H1 (cell line): ENCODE measurements at regions not wholly inside any gene's neighbourhood (a gene's known extent, or its start where the extent isn't known, plus 50 kb on each side); places are given as distances from the start of the nearest gene placed in this dataset.

ENCODE experiments used
- CTCF ChIA-PET: fragments of 300-600 bp; sonication (Branson Sonifier 250); formaldehyde crosslinking; loops from one replicate; lab custom pipeline; 2021; ENCODE audit not compliant: partially characterized antibody; lab: Charles Lee
- POLR2A ChIA-PET: fragments of 300-600 bp; sonication (Branson Sonifier 250); formaldehyde crosslinking; loops from one replicate; lab custom pipeline; 2021; ENCODE audit warnings: inconsistent platforms; ENCODE audit not compliant: partially characterized antibody; lab: Charles Lee
- DNase-seq, 2 experiments: peaks; one replicate each; pipeline versions ENCODE4 v3.0.0 to v3.0.0-alpha.2; 2010 to 2022; ENCODE audit warnings: low spot score in 2 of 2, low read depth in 1 of 2, mixed read lengths in 1 of 2
- FAIRE-seq: peaks from 2 replicates; lab custom pipeline; 2011; peaks lifted over from hg19 to GRCh38; lab: Jason Lieb, UNC
- H2AFZ ChIP-seq: 2 replicates; pipeline ENCODE4 v1.8.1; 2012; ENCODE audit warnings: low read length, inconsistent platforms
- H2AK5ac ChIP-seq: 2 replicates; pipeline ENCODE4 v1.6.1; 2013; ENCODE audit warnings: low read depth, low read length
- H2BK120ac ChIP-seq: replicated peaks from 2 replicates; pipeline ENCODE3; 2013; ENCODE audit warnings: low read depth, low read length, inconsistent platforms
- H2BK12ac ChIP-seq: 2 replicates; pipeline ENCODE4 v1.6.1; 2013; ENCODE audit warnings: low read depth, low read length
- H2BK15ac ChIP-seq: 2 replicates; pipeline ENCODE4 v1.6.1; 2013; ENCODE audit warnings: low read length
- H2BK20ac ChIP-seq: 2 replicates; pipeline ENCODE4 v1.6.1; 2013; ENCODE audit warnings: low read length
- H2BK5ac ChIP-seq: 2 replicates; pipeline ENCODE4 v1.6.1; 2013; ENCODE audit warnings: low read depth, low read length
- H3K14ac ChIP-seq: 2 replicates; pipeline ENCODE4 v1.6.1; 2013; ENCODE audit warnings: inconsistent platforms; ENCODE audit not compliant: insufficient read length
- H3K18ac ChIP-seq: 2 replicates; pipeline ENCODE4 v1.6.1; 2013; ENCODE audit warnings: low read length; ENCODE audit errors: extremely low read depth
- H3K23ac ChIP-seq: 2 replicates; pipeline ENCODE4 v1.6.1; 2013; ENCODE audit warnings: inconsistent platforms; ENCODE audit not compliant: insufficient read length
- H3K23me2 ChIP-seq: 2 replicates; pipeline ENCODE4 v1.6.1; 2013; ENCODE audit warnings: low read depth, low read length
- H3K27ac ChIP-seq: 2 replicates; pipeline ENCODE4 v1.6.1; 2011; ENCODE audit warnings: low read depth, low read length, inconsistent platforms
- H3K27me3 ChIP-seq, 4 experiments: replicated peaks in 1 of 4; 1 replicate in 1 of 4; 2 replicates in 3 of 4; pipeline versions ENCODE4 v1.6.1 to v1.8.1; 2011 to 2013; ENCODE audit warnings: low read length in 3 of 4, mild to moderate bottlenecking in 3 of 4, inconsistent platforms in 2 of 4, mixed read lengths in 2 of 4, moderate library complexity in 1 of 4; ENCODE audit not compliant: control insufficient read depth in 3 of 4, insufficient read depth in 3 of 4; ENCODE audit errors: extremely low read depth in 1 of 4
- H3K36me3 ChIP-seq, 4 experiments: 2 replicates each; pipeline versions ENCODE4 v1.6.1 to v1.8.1; 2011 to 2013; ENCODE audit warnings: mild to moderate bottlenecking in 4 of 4, low read length in 3 of 4, moderate library complexity in 2 of 4, control low read depth in 1 of 4, inconsistent platforms in 1 of 4; ENCODE audit not compliant: insufficient read depth in 4 of 4, control insufficient read depth in 2 of 4
- H3K4ac ChIP-seq: replicated peaks from 2 replicates; pipeline ENCODE3; 2013; ENCODE audit warnings: low read length, low read depth, mixed read lengths, inconsistent platforms; ENCODE audit not compliant: insufficient read length
- H3K4me1 ChIP-seq, 4 experiments: replicated peaks in 1 of 4; 1 replicate in 1 of 4; 2 replicates in 3 of 4; pipeline versions ENCODE4 v1.6.1 to v1.8.1; 2011 to 2013; ENCODE audit warnings: low read length in 3 of 4, inconsistent platforms in 2 of 4, mixed read lengths in 1 of 4; ENCODE audit not compliant: insufficient read depth in 4 of 4, control insufficient read depth in 3 of 4
- H3K4me2 ChIP-seq, 2 experiments: 2 replicates each; pipeline versions ENCODE4 v1.6.1 to v1.8.1; 2011 to 2013; ENCODE audit warnings: low read depth in 2 of 2, low read length in 2 of 2, control low read depth in 1 of 2, inconsistent platforms in 1 of 2, mild to moderate bottlenecking in 1 of 2; ENCODE audit not compliant: insufficient read depth in 1 of 2
- H3K4me3 ChIP-seq, 4 experiments: fragments of 200-600, 300-600 bp in 1 of 4; sonication (generic), shearing (Covaris generic), sonication (Bioruptor Twin) in 1 of 4; 2 replicates each; pipeline versions ENCODE4 v1.5.1 to v1.8.1; 2011 to 2016; ENCODE audit warnings: low read length in 4 of 4, low read depth in 3 of 4, control low read depth in 2 of 4, inconsistent platforms in 2 of 4, mild to moderate bottlenecking in 2 of 4, mixed read lengths in 1 of 4, moderate library complexity in 1 of 4; ENCODE audit not compliant: insufficient read depth in 2 of 4; ENCODE audit errors: extremely low read depth in 1 of 4
- H3K56ac ChIP-seq: replicated peaks from 2 replicates; pipeline ENCODE3; 2013; ENCODE audit warnings: low read depth, mild to moderate bottlenecking, mixed read lengths, low read length, inconsistent platforms; ENCODE audit not compliant: insufficient read length
- H3K79me1 ChIP-seq: 2 replicates; pipeline ENCODE4 v1.6.1; 2013; ENCODE audit warnings: low read depth, low read length, control low read depth
- H3K79me2 ChIP-seq, 2 experiments: 2 replicates each; pipeline versions ENCODE4 v1.6.1 to v1.8.1; 2012 to 2013; ENCODE audit warnings: low read length in 2 of 2, mild to moderate bottlenecking in 2 of 2, inconsistent platforms in 1 of 2; ENCODE audit not compliant: insufficient read depth in 2 of 2, control insufficient read depth in 1 of 2
- H3K9ac ChIP-seq, 4 experiments: replicated peaks in 1 of 4; 1 replicate in 1 of 4; 2 replicates in 3 of 4; pipeline versions ENCODE4 v1.6.1 to v1.8.1; 2011 to 2013; ENCODE audit warnings: low read depth in 3 of 4, low read length in 3 of 4, control low read depth in 2 of 4, mild to moderate bottlenecking in 2 of 4, moderate library complexity in 2 of 4, inconsistent platforms in 1 of 4; ENCODE audit errors: extremely low read depth in 1 of 4
- H3K9me3 ChIP-seq, 2 experiments: 2 replicates each; pipeline versions ENCODE4 v1.6.1 to v1.8.1; 2012 to 2013; ENCODE audit warnings: mild to moderate bottlenecking in 2 of 2, moderate library complexity in 2 of 2, control low read depth in 1 of 2, inconsistent platforms in 1 of 2, low read depth in 1 of 2, low read length in 1 of 2, mixed read lengths in 1 of 2; ENCODE audit not compliant: insufficient read depth in 2 of 2
- H4K20me1 ChIP-seq, 2 experiments: replicated peaks in 1 of 2; 2 replicates each; pipeline versions ENCODE3 to v1.8.1; 2011 to 2013; ENCODE audit warnings: inconsistent platforms in 2 of 2, low read length in 2 of 2, mild to moderate bottlenecking in 1 of 2; ENCODE audit not compliant: insufficient read depth in 2 of 2, control insufficient read depth in 1 of 2
- H4K5ac ChIP-seq: 2 replicates; pipeline ENCODE4 v1.6.1; 2013; ENCODE audit warnings: low read length, low read depth, mixed read lengths, inconsistent platforms; ENCODE audit not compliant: insufficient read length
- H4K8ac ChIP-seq: 2 replicates; pipeline ENCODE4 v1.8.0; 2013; ENCODE audit warnings: mild to moderate bottlenecking, moderate library complexity, low read length, inconsistent platforms; ENCODE audit not compliant: insufficient read depth; ENCODE audit errors: extremely low read depth
- H4K91ac ChIP-seq: replicated peaks from 2 replicates; pipeline ENCODE3; 2013; ENCODE audit warnings: low read length, mixed read lengths, inconsistent platforms; ENCODE audit not compliant: insufficient read length
- EP300 ChIP-seq, 2 experiments: IDR thresholded peaks; 1 replicate in 1 of 2; 2 replicates in 1 of 2; pipeline ENCODE4 v1.6.1; 2011 to 2012; ENCODE audit warnings: low read depth in 2 of 2, low read length in 2 of 2, mild to moderate bottlenecking in 2 of 2, borderline replicate concordance in 1 of 2, inconsistent platforms in 1 of 2, moderate library complexity in 1 of 2
- GABPA ChIP-seq: IDR thresholded peaks from 2 replicates; pipeline ENCODE4 v1.6.1; 2011; ENCODE audit warnings: mild to moderate bottlenecking, low read length, moderate library complexity, borderline replicate concordance; ENCODE audit not compliant: insufficient read depth
- GTF2F1 ChIP-seq: IDR thresholded peaks from 2 replicates; pipeline ENCODE4 v1.6.1; 2012; ENCODE audit warnings: low read depth, low read length, improper control_type of control experiment, borderline replicate concordance
- NRF1 ChIP-seq: IDR thresholded peaks from 2 replicates; pipeline ENCODE4 v1.6.1; 2011; ENCODE audit warnings: mild to moderate bottlenecking, low read depth, low read length, improper control_type of control experiment
- POLR2A ChIP-seq, 2 experiments: IDR thresholded peaks; 1 replicate in 1 of 2; 2 replicates in 1 of 2; pipeline ENCODE4 v1.6.1; 2011; ENCODE audit warnings: low read depth in 2 of 2, low read length in 2 of 2, mild to moderate bottlenecking in 2 of 2; ENCODE audit errors: control extremely low read depth in 1 of 2
- SAP30 ChIP-seq: fragments of 300-600 bp; sonication (generic); IDR thresholded peaks from 2 replicates; pipeline ENCODE4 v1.7.1; 2012; ENCODE audit warnings: low read length, moderate library complexity, mild to moderate bottlenecking, inconsistent platforms; ENCODE audit not compliant: insufficient read depth, insufficient replicate concordance
- SIX5 ChIP-seq: IDR thresholded peaks from 2 replicates; pipeline ENCODE4 v1.6.1; 2011; ENCODE audit warnings: mild to moderate bottlenecking, low read depth, low read length
- SP2 ChIP-seq: IDR thresholded peaks from 2 replicates; pipeline ENCODE4 v1.6.1; 2012; ENCODE audit warnings: mild to moderate bottlenecking, low read length, inconsistent platforms
- TCF12 ChIP-seq: IDR thresholded peaks from 2 replicates; pipeline ENCODE4 v1.6.1; 2011; ENCODE audit warnings: low read depth, mild to moderate bottlenecking, low read length
- TEAD4 ChIP-seq: IDR thresholded peaks from 2 replicates; pipeline ENCODE4 v1.6.1; 2012; ENCODE audit warnings: low read depth, low read length, inconsistent platforms, mixed read lengths
- WGBS, 2 experiments: shearing (Covaris generic) in 1 of 2; methylation state at CpG; one replicate each; pipeline versions ENCODE4 v1.1.6 to v1.1.7; 2013 to 2015; ENCODE audit warnings: low lambda C conversion rate in 2 of 2, mixed read lengths in 2 of 2, inconsistent platforms in 1 of 2, low coverage in 1 of 2, missing lambda C conversion rate in 1 of 2; ENCODE audit not compliant: insufficient replicate concordance in 2 of 2, insufficient coverage in 1 of 2, insufficient read length in 1 of 2; ENCODE audit errors: extremely low coverage in 1 of 2, missing lambda C conversion rate in 1 of 2; 5-methylcytosine and 5-hydroxymethylcytosine counted together
- TF ChIP-seq, protein P1 (sequence below), 3 experiments: IDR thresholded peaks; 1 replicate in 2 of 3; 2 replicates in 1 of 3; pipeline versions ENCODE4 v1.5.1 to v1.6.1; 2011; ENCODE audit warnings: low read length in 3 of 3, mild to moderate bottlenecking in 3 of 3, inconsistent platforms in 2 of 3, low read depth in 1 of 3, moderate library complexity in 1 of 3; ENCODE audit not compliant: insufficient read depth in 1 of 3; ENCODE audit errors: control extremely low read depth in 1 of 3

DNA sequence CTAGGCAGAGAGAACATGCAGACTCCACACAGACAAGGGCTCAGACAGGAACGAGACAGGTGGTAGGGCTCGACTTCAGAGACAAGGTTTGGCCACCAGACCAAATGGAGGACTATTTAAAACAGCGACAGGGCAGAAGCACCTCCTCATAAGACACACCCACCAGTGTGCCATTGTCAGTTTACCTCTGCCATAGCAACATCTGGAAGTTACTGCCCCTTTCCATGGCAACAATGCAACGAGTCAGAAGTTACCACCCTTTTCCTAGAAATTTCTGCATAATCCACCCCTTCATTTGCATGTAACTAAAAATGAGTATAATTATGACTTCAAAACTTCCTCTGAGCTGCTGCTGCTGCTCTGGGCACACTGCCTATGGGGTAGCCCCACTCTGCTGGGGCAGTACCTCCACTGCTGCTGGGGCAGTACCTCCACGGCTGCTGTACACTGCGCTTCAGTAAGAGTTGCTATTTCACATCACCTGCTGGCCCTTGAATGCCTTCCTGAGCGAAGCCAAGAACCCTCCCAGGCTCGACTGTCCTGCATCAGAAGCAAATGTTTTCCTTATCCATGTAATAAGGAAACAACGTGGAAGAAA is 2222.3 kb upstream of the AGA start:
- FAIRE-seq (no peak), DNase-seq (no peak)
- Histone ChIP-seq H2BK120ac (no peak overlapping the region), H3K23me2 (peaks cover 7% of the 10 kb centered on the region; the same call in 1 of the 2 replicates), H3K27ac (no peak overlapping the region), H3K23ac (no peak overlapping the region), H4K20me1 (peaks cover 0 to 2% of the 10 kb centered on the region in 2 experiments), H2BK12ac (no peak overlapping the region), H3K4me3 (no peak overlapping the region), H3K4me2 (no peak overlapping the region), H3K79me1 (no peaks in the 10 kb centered on the region), H3K18ac (no peak overlapping the region), H3K9ac (no peak overlapping the region; a peak in 1 of 7 replicates), H3K4me1 (no peaks in the 10 kb centered on the region), H4K91ac (no peak overlapping the region), H2AK5ac (no peak overlapping the region), H3K9me3 (no peaks in the 10 kb centered on the region), H4K5ac (no peak overlapping the region), H2BK15ac (no peak overlapping the region), H3K56ac (no peak overlapping the region), H3K79me2 (no peaks in the 10 kb centered on the region), H4K8ac (no peak overlapping the region; the same call in 1 of the 2 replicates), H2BK20ac (no peak overlapping the region), H3K14ac (no peak overlapping the region), H2AFZ (no peak overlapping the region; the same call in 1 of the 2 replicates), H3K4ac (no peak overlapping the region), H3K36me3 (no peaks in the 10 kb centered on the region), H3K27me3 (no peaks in the 10 kb centered on the region), H2BK5ac (peak overlapping the region; percentile 52; the same call in 1 of the 2 replicates)
- CTCF ChIA-PET: no interaction called here
- 88% methylated on average over 9 of the region's 9 CpGs; no CpG with 5 or more reads in 1 of the 2 experiments for WGBS, 2 experiments
- POLR2A ChIA-PET: no interaction called here
- TF ChIP-seq SP2 (no peak), NRF1 (no peak), EP300 (IDR thresholded peaks at IDR 0.05; ENCODE audit: borderline replicate concordance in 1 of 2, low read depth in 2 of 2, low read length in 2 of 2) (no peak), POLR2A (IDR thresholded peaks at IDR 0.05; ENCODE audit: control extremely low read depth in 1 of 2, low read depth in 2 of 2, low read length in 2 of 2) (no peak), GABPA (no peak), GTF2F1 (no peak), TEAD4 (no peak), SAP30 (no peak), TCF12 (no peak), SIX5 (no peak)
- TF ChIP-seq, protein P1, sequence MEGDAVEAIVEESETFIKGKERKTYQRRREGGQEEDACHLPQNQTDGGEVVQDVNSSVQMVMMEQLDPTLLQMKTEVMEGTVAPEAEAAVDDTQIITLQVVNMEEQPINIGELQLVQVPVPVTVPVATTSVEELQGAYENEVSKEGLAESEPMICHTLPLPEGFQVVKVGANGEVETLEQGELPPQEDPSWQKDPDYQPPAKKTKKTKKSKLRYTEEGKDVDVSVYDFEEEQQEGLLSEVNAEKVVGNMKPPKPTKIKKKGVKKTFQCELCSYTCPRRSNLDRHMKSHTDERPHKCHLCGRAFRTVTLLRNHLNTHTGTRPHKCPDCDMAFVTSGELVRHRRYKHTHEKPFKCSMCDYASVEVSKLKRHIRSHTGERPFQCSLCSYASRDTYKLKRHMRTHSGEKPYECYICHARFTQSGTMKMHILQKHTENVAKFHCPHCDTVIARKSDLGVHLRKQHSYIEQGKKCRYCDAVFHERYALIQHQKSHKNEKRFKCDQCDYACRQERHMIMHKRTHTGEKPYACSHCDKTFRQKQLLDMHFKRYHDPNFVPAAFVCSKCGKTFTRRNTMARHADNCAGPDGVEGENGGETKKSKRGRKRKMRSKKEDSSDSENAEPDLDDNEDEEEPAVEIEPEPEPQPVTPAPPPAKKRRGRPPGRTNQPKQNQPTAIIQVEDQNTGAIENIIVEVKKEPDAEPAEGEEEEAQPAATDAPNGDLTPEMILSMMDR (IDR thresholded peaks at IDR 0.05; ENCODE audit: control extremely low read depth in 1 of 3, insufficient read depth in 1 of 3, low read depth in 1 of 3, low read length in 3 of 3): no peak
